HFF-Myc (cell line): ENCODE measurements at regions not wholly inside any gene's neighbourhood (a gene's known extent, or its start where the extent isn't known, plus 50 kb on each side); places are given as distances from the start of the nearest gene placed in this dataset.
"Not testable (repeated sequence)": the region's sequence is repeated elsewhere in the genome, so short reads cannot be mapped to it uniquely, and the experiment has no call there.

Experiments used
- DNase-seq: peaks from one replicate; pipeline ENCODE4 v3.0.0-alpha.2; 2011; ENCODE audit warnings: low read depth; ENCODE audit errors: extremely low read depth
- H3K4me3 ChIP-seq: replicated peaks from 2 replicates; pipeline ENCODE4 v1.5.1; 2011; ENCODE audit warnings: low read depth, mild to moderate bottlenecking, control low read depth, low read length
- TF ChIP-seq, protein P1 (sequence below): IDR thresholded peaks from 2 replicates; pipeline ENCODE4 v1.5.1; 2012; ENCODE audit warnings: mild to moderate bottlenecking, low read depth, low read length, control low read depth; ENCODE audit errors: missing control alignments

DNA sequence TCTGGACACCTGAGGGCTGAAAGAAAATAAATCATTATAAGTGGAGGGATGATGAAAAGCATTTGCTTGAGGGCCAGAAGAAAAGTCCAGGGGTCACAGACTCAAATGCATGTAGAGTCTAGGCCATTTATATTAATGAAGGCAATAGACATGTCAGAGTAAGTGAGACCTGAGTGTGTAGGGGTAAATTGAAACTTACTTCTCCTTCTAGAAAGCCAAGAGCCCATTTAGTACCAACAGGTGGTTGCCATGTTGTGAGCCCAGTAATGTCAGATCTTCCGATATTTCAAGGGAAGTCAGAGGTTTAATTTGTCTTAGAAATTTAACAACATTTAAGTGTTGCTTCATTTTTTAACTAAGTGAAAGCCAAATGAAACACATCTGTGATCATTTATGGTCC lies 166.1 kb upstream of the SLIT2 start:
- DNase-seq = no peak
- no peak overlapping the region for H3K4me3 ChIP-seq
- TF ChIP-seq, protein P1, sequence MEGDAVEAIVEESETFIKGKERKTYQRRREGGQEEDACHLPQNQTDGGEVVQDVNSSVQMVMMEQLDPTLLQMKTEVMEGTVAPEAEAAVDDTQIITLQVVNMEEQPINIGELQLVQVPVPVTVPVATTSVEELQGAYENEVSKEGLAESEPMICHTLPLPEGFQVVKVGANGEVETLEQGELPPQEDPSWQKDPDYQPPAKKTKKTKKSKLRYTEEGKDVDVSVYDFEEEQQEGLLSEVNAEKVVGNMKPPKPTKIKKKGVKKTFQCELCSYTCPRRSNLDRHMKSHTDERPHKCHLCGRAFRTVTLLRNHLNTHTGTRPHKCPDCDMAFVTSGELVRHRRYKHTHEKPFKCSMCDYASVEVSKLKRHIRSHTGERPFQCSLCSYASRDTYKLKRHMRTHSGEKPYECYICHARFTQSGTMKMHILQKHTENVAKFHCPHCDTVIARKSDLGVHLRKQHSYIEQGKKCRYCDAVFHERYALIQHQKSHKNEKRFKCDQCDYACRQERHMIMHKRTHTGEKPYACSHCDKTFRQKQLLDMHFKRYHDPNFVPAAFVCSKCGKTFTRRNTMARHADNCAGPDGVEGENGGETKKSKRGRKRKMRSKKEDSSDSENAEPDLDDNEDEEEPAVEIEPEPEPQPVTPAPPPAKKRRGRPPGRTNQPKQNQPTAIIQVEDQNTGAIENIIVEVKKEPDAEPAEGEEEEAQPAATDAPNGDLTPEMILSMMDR = no peak

DNA sequence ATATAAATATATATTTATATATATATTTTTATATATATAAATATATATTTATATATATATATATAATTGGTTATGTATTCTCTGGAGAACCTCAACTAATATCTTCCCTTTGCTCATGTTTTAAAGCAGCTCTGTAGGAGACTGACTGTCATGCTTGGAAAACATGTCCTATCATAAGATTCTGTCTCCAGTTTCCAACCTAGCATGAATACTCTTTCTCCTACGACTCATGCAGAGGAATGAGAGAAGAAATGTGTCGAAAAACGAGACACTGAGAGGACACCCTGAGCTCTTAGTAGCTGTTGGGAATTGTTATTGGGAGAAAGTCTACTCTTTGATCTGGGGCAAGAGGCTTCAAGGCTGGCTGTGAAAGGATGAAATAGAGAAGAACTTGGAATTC lies 166.5 kb upstream of the SLIT2 start:
- H3K4me3 ChIP-seq = no peak overlapping the region
- TF ChIP-seq, protein P1 = no peak
- no peak for DNase-seq

DNA sequence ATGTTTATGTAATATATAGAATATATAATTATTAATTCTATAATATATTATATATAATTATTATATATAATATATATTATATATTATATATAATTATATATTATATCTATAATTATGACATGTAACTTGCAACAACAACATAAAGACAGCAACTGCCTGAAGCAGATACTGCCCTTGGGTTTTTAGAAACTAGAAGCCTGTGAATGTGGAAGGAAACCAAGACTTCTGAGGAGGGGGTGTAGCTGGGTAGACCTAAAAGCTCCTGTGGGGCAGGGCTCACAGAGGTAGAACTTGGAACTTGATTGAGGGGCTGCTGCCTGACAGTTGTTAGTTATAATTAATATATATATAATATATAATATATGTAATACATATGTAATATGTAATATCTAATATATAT lies 167.2 kb upstream of the SLIT2 start:
- TF ChIP-seq, protein P1 = no peak

DNA sequence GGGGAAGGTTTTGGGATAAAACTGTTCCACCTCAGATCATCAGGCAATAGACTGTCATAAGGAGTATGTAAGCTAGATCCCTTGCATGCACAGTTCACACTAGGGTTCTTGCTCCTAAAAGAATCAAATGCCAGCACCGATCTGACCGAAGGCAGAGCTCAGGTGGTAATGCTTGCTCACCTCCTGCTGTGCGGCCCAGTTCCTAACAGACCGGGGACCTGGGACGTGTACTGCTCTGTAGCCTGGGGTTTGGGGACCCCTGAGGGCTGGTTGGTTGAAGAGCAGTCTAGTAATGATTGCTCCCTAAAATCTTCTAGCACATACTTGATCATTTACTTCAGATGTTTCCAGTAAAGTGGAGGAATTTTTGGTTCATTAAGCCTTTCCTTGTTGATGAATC lies 173.1 kb upstream of the SLIT2 start:
- TF ChIP-seq, protein P1 = no peak
- no peak overlapping the region for H3K4me3 ChIP-seq
- no peak for DNase-seq

More for the DNA sequence above, 167.2 kb upstream of the SLIT2 start:
- DNase-seq = no peak
- no peak overlapping the region for H3K4me3 ChIP-seq

DNA sequence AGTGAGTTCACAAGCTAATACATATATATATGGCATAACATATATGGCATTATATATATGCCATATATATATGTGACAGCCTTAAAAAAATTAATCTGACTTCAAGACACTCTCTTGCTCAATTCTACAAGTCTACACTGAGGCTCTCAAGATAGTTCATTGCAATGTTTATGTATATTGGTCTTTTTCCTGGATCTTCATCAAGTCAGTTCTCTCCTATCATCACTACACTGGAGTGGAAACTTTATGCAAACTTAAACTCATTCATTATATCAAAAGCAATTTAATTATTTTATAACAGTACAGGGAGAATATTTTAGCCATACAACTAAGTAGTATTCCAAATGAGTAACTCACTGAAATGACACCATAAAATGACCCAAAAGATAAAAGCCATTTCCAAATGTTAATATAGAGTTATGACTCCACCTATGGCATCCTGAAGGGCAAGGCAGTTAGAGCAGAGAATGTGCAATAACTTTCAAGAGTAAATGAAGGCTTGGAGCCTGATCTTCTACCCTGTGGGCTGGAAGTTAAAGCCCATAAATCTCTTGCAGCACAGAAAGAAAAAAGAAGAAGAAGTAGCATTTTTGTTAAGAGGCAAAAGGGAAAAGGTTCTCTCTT lies 176.3 kb upstream of the SLIT2 start:
- H3K4me3 ChIP-seq = no peak overlapping the region
- DNase-seq = no peak
- TF ChIP-seq, protein P1 = no peak

DNA sequence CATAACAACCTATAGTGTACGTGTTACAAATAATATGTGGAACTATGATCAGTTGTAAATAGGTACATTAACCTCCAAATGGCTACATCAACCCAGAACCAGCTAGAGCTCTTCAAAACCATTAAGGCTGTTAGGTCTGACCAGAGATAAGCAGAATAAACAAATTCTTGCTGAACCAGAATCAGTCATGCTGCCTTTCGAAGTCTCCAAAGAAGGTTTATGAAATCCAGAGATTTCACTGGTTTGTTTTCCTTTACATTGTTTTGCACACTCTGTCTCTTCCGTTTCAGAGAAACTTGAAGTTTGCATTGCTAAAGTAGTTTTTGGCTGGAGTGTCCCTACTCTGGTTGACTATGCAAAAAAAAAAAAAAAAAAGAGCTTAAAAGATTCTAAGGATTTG lies 177.3 kb upstream of the SLIT2 start:
- H3K4me3 ChIP-seq = no peak overlapping the region
- TF ChIP-seq, protein P1 = no peak
- DNase-seq = no peak

DNA sequence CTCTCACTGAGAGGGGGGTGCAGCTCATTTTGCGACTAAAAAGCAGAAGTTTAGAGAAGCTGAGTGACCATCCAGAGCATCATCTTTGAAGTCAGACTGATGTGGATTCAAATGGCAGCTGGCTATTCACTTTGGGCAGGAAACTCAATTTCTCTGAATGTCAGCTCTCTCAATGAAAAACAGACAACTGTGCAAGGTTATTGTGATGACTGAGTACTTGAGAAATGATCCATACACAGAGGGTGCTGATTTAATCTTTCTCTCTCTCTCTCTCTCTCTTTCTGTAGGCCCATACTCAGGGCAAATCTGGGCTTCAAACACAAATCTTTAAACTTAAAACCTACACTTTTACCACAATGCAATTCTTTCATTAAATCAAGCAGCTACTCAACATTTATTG lies 185.8 kb upstream of the SLIT2 start:
- H3K4me3 ChIP-seq = no peak overlapping the region
- DNase-seq = no peak
- TF ChIP-seq, protein P1 = no peak

DNA sequence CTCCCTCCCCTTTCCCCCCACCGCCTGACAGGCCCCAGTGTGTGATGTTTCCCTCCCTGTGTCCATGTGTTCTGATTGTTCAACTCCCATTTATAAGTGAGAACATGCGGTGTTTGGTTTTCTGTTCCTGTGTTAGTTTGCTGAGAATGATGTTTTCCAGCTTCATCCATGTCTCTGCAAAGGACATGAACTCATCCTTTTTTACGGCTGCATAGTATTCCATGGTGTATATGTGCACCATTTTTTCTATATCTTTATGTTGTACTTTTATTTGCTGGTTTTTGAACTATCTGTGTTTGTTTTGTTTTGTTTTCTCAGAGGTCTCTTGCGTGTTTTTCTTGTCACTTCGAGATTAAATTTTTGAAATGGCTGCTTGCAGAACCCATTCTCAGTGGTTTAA lies 188.8 kb upstream of the SLIT2 start:
- H3K4me3 ChIP-seq, DNase-seq: not testable (repeated sequence)
